CD8-positive, alpha-beta memory T cell (primary cell): ENCODE measurements at regions not wholly inside any gene's neighbourhood (a gene's known extent, or its start where the extent isn't known, plus 50 kb on each side); places are given as distances from the start of the nearest gene placed in this dataset.
"Not testable (repeated sequence)": the region's sequence is repeated elsewhere in the genome, so short reads cannot be mapped to it uniquely, and the experiment has no call there.

Experiments
- CTCF ChIA-PET: fragments of 350-600 bp; sonication (Branson Sonifier 250); formaldehyde crosslinking; loops from one replicate; lab custom pipeline; 2021; ENCODE audit warnings: antibody characterized with exemption; lab: Charles Lee
- POLR2A ChIA-PET: fragments of 350-600 bp; sonication (Branson Sonifier 250); formaldehyde crosslinking; loops from one replicate; lab custom pipeline; 2021; ENCODE audit warnings: antibody characterized with exemption; lab: Charles Lee
- DNase-seq, 5 donors: peaks; one replicate each; pipeline versions ENCODE4 v3.0.0 to v3.0.0-alpha.2; 2020 to 2022; ENCODE audit warnings: mixed read lengths in 1 of 5
- H3K27ac ChIP-seq: one replicate; pipeline ENCODE4 v1.7.0; 2013; ENCODE audit warnings: low read depth, mild to moderate bottlenecking, low read length, moderate library complexity
- H3K27me3 ChIP-seq: 2 replicates; pipeline ENCODE4 v1.7.0; 2013; ENCODE audit warnings: low read length, mild to moderate bottlenecking; ENCODE audit not compliant: insufficient read depth, poor library complexity, severe bottlenecking
- H3K36me3 ChIP-seq: 2 replicates; pipeline ENCODE4 v1.7.0; 2013; ENCODE audit warnings: mild to moderate bottlenecking, low read length, moderate library complexity; ENCODE audit not compliant: insufficient read depth
- H3K4me1 ChIP-seq: 2 replicates; pipeline ENCODE4 v1.7.0; 2013; ENCODE audit warnings: mild to moderate bottlenecking, low read length, moderate library complexity; ENCODE audit not compliant: insufficient read depth
- H3K4me3 ChIP-seq: 2 replicates; pipeline ENCODE4 v1.7.0; 2013; ENCODE audit warnings: mild to moderate bottlenecking, low read length
- H3K9me3 ChIP-seq: 2 replicates; pipeline ENCODE4 v1.7.0; 2013; ENCODE audit warnings: mild to moderate bottlenecking, low read length
- H3K27ac Mint-ChIP-seq, 8 donors: one replicate each; pipeline ENCODE4 v1.8.0; 2020 to 2021; ENCODE audit warnings: mixed read lengths in 8 of 8, mild to moderate bottlenecking in 6 of 8, inconsistent platforms in 3 of 8, moderate library complexity in 3 of 8
- H3K27me3 Mint-ChIP-seq, 2 donors: one replicate each; pipeline ENCODE4 v1.8.0; 2020 to 2021; ENCODE audit warnings: mixed read lengths in 2 of 2, mild to moderate bottlenecking in 1 of 2, moderate library complexity in 1 of 2
- H3K36me3 Mint-ChIP-seq, 3 donors: one replicate each; pipeline ENCODE4 v1.8.0; 2020 to 2021; ENCODE audit warnings: mixed read lengths in 3 of 3, inconsistent platforms in 1 of 3, mild to moderate bottlenecking in 1 of 3
- H3K4me1 Mint-ChIP-seq, 3 donors: one replicate each; pipeline ENCODE4 v1.8.0; 2020 to 2021; ENCODE audit warnings: mixed read lengths in 3 of 3, inconsistent platforms in 1 of 3, mild to moderate bottlenecking in 1 of 3
- H3K4me3 Mint-ChIP-seq, 7 donors: one replicate each; pipeline ENCODE4 v1.8.0; 2020 to 2021; ENCODE audit warnings: mixed read lengths in 7 of 7, mild to moderate bottlenecking in 6 of 7, moderate library complexity in 4 of 7, inconsistent platforms in 2 of 7
- H3K9me3 Mint-ChIP-seq, 5 donors: one replicate each; pipeline ENCODE4 v1.8.0; 2020 to 2022; ENCODE audit warnings: mixed read lengths in 5 of 5, mild to moderate bottlenecking in 3 of 5, moderate library complexity in 2 of 5, inconsistent platforms in 1 of 5

GRCh38 chr10:18830277-18830676, 171.0 kb downstream of the ARL5B start:
- peaks cover 0 to 11% (median 0%) of the 10 kb centered on the region in 5 donors for H3K9me3 Mint-ChIP-seq
- ChIA-PET CTCF (interaction anchor here (1.4 kb wide), 1 partner anchor 12 kb away, joined by 3 read pairs; no protein-coding TSS in a partner anchor), POLR2A (no interaction called here)

GRCh38 chr10:18856623-18857022, 192.0 kb upstream of the MALRD1 start:
- H3K27ac ChIP-seq, DNase-seq, H3K4me1 ChIP-seq, H3K36me3 Mint-ChIP-seq, H3K27ac Mint-ChIP-seq, H3K4me1 Mint-ChIP-seq, H3K36me3 ChIP-seq, H3K27me3 Mint-ChIP-seq, POLR2A ChIA-PET, H3K9me3 Mint-ChIP-seq, H3K27me3 ChIP-seq, CTCF ChIA-PET, H3K4me3 Mint-ChIP-seq, H3K9me3 ChIP-seq, H3K4me3 ChIP-seq: not testable (repeated sequence)

More at GRCh38 chr10:18830277-18830676, 171.0 kb downstream of the ARL5B start:
- DNase-seq = no peak
- Mint-ChIP-seq H3K4me1 (no peaks in the 10 kb centered on the region), H3K27ac (no peak overlapping the region), H3K36me3 (no peaks in the 10 kb centered on the region), H3K4me3 (no peak overlapping the region), H3K27me3 (no peaks in the 10 kb centered on the region)
- H3K4me1 ChIP-seq = no peaks in the 10 kb centered on the region
- no peaks in the 10 kb centered on the region for H3K9me3 ChIP-seq
- no peaks in the 10 kb centered on the region for H3K27me3 ChIP-seq
- H3K4me3 ChIP-seq = no peak overlapping the region
- H3K36me3 ChIP-seq = no peaks in the 10 kb centered on the region
- H3K27ac ChIP-seq = no peak overlapping the region

- no peaks in the 10 kb centered on the region for H3K4me1 Mint-ChIP-seq
- Histone ChIP-seq H3K4me1 (no peaks in the 10 kb centered on the region), H3K27me3 (no peaks in the 10 kb centered on the region), H3K36me3 (no peaks in the 10 kb centered on the region), H3K4me3 (no peak overlapping the region), H3K27ac (no peak overlapping the region), H3K9me3 (no peaks in the 10 kb centered on the region)
- no peak for DNase-seq
- POLR2A ChIA-PET = no interaction called here
- no peak overlapping the region for H3K27ac Mint-ChIP-seq
- no peaks in the 10 kb centered on the region for H3K36me3 Mint-ChIP-seq
- no peaks in the 10 kb centered on the region for H3K27me3 Mint-ChIP-seq
- CTCF ChIA-PET = no interaction called here
- H3K9me3 Mint-ChIP-seq = peaks cover 0 to 7% (median 4%) of the 10 kb centered on the region in 5 donors
- no peak overlapping the region for H3K4me3 Mint-ChIP-seq
Observed at GRCh38 chr10:18859659-18860058, 188.9 kb upstream of the MALRD1 start.

GRCh38 chr10:18860186-18860585, 188.4 kb upstream of the MALRD1 start:
- Mint-ChIP-seq H3K36me3 (no peaks in the 10 kb centered on the region), H3K27me3 (no peaks in the 10 kb centered on the region), H3K4me1 (no peaks in the 10 kb centered on the region), H3K27ac (no peak overlapping the region), H3K9me3 (peaks cover 0 to 7% (median 4%) of the 10 kb centered on the region in 5 donors), H3K4me3 (no peak overlapping the region)
- H3K4me3 ChIP-seq = no peak overlapping the region
- DNase-seq = no peak
- H3K4me1 ChIP-seq = no peaks in the 10 kb centered on the region
- CTCF ChIA-PET = no interaction called here
- POLR2A ChIA-PET = no interaction called here
- no peak overlapping the region for H3K27ac ChIP-seq
- H3K27me3 ChIP-seq = no peaks in the 10 kb centered on the region
- H3K9me3 ChIP-seq = no peaks in the 10 kb centered on the region
- no peaks in the 10 kb centered on the region for H3K36me3 ChIP-seq

GRCh38 chr10:18860631-18861240, 187.9 kb upstream of the MALRD1 start:
- Histone ChIP-seq H3K4me3 (no peak overlapping the region), H3K36me3 (no peaks in the 10 kb centered on the region), H3K4me1 (no peaks in the 10 kb centered on the region), H3K9me3 (no peaks in the 10 kb centered on the region), H3K27ac (no peak overlapping the region), H3K27me3 (no peaks in the 10 kb centered on the region)
- Mint-ChIP-seq H3K27me3 (no peaks in the 10 kb centered on the region), H3K9me3 (peaks cover 0 to 7% (median 4%) of the 10 kb centered on the region in 5 donors), H3K4me1 (no peaks in the 10 kb centered on the region), H3K36me3 (no peaks in the 10 kb centered on the region), H3K4me3 (no peak overlapping the region), H3K27ac (no peak overlapping the region)
- ChIA-PET POLR2A (no interaction called here), CTCF (no interaction called here)
- no peak for DNase-seq

- no peak overlapping the region for H3K27ac Mint-ChIP-seq
- no peak overlapping the region for H3K4me3 Mint-ChIP-seq
- H3K9me3 ChIP-seq = no peaks in the 10 kb centered on the region
- no peak overlapping the region for H3K27ac ChIP-seq
- no peaks in the 10 kb centered on the region for H3K36me3 Mint-ChIP-seq
- no peaks in the 10 kb centered on the region for H3K4me1 Mint-ChIP-seq
- no peak overlapping the region for H3K4me3 ChIP-seq
- H3K9me3 Mint-ChIP-seq = peaks cover 0 to 7% (median 4%) of the 10 kb centered on the region in 5 donors
- H3K27me3 ChIP-seq = no peaks in the 10 kb centered on the region
- H3K4me1 ChIP-seq = no peaks in the 10 kb centered on the region
- H3K27me3 Mint-ChIP-seq = no peaks in the 10 kb centered on the region
- H3K36me3 ChIP-seq = no peaks in the 10 kb centered on the region
- CTCF ChIA-PET = no interaction called here
- DNase-seq = no peak
- POLR2A ChIA-PET = no interaction called here
Observed at GRCh38 chr10:18861382-18861781, 187.2 kb upstream of the MALRD1 start.

GRCh38 chr10:18866852-18867251, 181.7 kb upstream of the MALRD1 start:
- CTCF ChIA-PET = no interaction called here

GRCh38 chr10:18868919-18869318, 179.7 kb upstream of the MALRD1 start:
- H3K36me3 Mint-ChIP-seq = no peaks in the 10 kb centered on the region
- no peaks in the 10 kb centered on the region for H3K36me3 ChIP-seq
- POLR2A ChIA-PET = no interaction called here

More at GRCh38 chr10:18866852-18867251, 181.7 kb upstream of the MALRD1 start:
- POLR2A ChIA-PET = no interaction called here
- Mint-ChIP-seq H3K36me3 (no peaks in the 10 kb centered on the region), H3K27ac (no peak overlapping the region), H3K4me3 (no peak overlapping the region), H3K4me1 (no peaks in the 10 kb centered on the region), H3K9me3 (peaks cover 5 to 21% (median 8%) of the 10 kb centered on the region in 5 donors), H3K27me3 (no peaks in the 10 kb centered on the region)
- Histone ChIP-seq H3K4me1 (no peaks in the 10 kb centered on the region), H3K36me3 (no peaks in the 10 kb centered on the region), H3K4me3 (no peak overlapping the region), H3K9me3 (no peaks in the 10 kb centered on the region), H3K27ac (no peak overlapping the region), H3K27me3 (no peaks in the 10 kb centered on the region)
- DNase-seq = no peak

More at GRCh38 chr10:18868919-18869318, 179.7 kb upstream of the MALRD1 start:
- no peak for DNase-seq
- Mint-ChIP-seq H3K27me3 (no peaks in the 10 kb centered on the region), H3K9me3 (peaks cover 5 to 25% (median 6%) of the 10 kb centered on the region in 5 donors), H3K4me1 (no peaks in the 10 kb centered on the region), H3K27ac (no peak overlapping the region), H3K4me3 (no peak overlapping the region)
- CTCF ChIA-PET = no interaction called here
- Histone ChIP-seq H3K4me3 (no peak overlapping the region), H3K4me1 (no peaks in the 10 kb centered on the region), H3K27ac (no peak overlapping the region), H3K9me3 (no peaks in the 10 kb centered on the region), H3K27me3 (no peaks in the 10 kb centered on the region)
